ENCODE measurements at regions not wholly inside any gene's neighbourhood (a gene's known extent, or its start where the extent isn't known, plus 50 kb on each side); places are given as distances from the start of the nearest gene placed in this dataset.
A peak's percentile ranks its signal among the peaks of the same experiment; 100 is the strongest.

- TF ChIP-seq, protein P1, sequence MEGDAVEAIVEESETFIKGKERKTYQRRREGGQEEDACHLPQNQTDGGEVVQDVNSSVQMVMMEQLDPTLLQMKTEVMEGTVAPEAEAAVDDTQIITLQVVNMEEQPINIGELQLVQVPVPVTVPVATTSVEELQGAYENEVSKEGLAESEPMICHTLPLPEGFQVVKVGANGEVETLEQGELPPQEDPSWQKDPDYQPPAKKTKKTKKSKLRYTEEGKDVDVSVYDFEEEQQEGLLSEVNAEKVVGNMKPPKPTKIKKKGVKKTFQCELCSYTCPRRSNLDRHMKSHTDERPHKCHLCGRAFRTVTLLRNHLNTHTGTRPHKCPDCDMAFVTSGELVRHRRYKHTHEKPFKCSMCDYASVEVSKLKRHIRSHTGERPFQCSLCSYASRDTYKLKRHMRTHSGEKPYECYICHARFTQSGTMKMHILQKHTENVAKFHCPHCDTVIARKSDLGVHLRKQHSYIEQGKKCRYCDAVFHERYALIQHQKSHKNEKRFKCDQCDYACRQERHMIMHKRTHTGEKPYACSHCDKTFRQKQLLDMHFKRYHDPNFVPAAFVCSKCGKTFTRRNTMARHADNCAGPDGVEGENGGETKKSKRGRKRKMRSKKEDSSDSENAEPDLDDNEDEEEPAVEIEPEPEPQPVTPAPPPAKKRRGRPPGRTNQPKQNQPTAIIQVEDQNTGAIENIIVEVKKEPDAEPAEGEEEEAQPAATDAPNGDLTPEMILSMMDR (conservative IDR thresholded peaks at IDR 0.05; ENCODE audit: low read length) = no peak
- DNase-seq (ENCODE audit: low read depth) = no peak
- no peak overlapping the region for H3K4me3 ChIP-seq (ENCODE audit: low read length)
These were observed 54.9 kb upstream of the LCLAT1 start for GRCh38 chr2:30392097-30392496.

DNA sequence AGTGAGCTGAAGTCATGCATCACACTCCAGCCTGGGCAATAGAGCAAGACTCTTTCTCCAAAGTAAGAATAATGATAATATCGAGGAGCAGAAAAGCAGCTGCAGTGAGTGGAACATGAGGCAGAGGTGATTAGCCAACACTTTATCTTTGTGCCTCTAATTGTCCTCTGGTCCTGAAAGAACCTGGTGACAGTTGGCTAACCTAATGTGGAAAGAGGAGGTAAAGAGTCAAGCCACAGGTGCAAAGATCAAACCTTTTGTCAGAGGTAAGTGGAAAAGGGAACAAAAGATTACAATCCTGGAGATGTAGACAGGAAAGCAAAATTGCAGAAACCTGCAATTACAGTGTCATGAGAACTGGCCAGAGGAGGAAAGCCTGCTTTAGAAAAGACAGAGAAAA lies 53.5 kb upstream of the LCLAT1 start:
- no peak for DNase-seq (ENCODE audit: low read depth)
- TF ChIP-seq, protein P1 (conservative IDR thresholded peaks at IDR 0.05; ENCODE audit: low read length) = no peak
- H3K4me3 ChIP-seq (ENCODE audit: low read length) = no peak overlapping the region

DNA sequence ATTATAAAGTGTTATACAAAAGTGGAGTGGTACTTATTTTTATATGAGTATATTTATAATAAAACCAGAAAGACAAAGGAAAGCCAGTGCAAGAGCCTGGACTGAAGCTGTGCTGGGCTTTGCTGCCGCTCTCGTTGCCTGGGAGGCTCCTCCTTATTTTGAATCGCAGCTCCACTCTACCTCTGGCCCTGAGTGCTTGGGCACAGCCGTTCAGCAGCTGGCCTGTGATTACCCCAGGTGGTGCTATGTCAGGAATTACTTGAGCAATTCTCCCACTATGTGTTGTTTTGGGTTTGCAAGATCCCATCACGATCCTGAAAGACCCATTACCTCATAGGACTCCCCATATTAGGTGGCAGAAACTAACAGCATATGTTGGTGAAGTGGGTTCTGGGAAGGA lies 53.0 kb upstream of the LCLAT1 start:
- TF ChIP-seq, protein P1 (conservative IDR thresholded peaks at IDR 0.05; ENCODE audit: low read length) = no peak
- H3K4me3 ChIP-seq (ENCODE audit: low read length) = no peak overlapping the region
- peak; percentile 47 for DNase-seq (ENCODE audit: low read depth)

DNA sequence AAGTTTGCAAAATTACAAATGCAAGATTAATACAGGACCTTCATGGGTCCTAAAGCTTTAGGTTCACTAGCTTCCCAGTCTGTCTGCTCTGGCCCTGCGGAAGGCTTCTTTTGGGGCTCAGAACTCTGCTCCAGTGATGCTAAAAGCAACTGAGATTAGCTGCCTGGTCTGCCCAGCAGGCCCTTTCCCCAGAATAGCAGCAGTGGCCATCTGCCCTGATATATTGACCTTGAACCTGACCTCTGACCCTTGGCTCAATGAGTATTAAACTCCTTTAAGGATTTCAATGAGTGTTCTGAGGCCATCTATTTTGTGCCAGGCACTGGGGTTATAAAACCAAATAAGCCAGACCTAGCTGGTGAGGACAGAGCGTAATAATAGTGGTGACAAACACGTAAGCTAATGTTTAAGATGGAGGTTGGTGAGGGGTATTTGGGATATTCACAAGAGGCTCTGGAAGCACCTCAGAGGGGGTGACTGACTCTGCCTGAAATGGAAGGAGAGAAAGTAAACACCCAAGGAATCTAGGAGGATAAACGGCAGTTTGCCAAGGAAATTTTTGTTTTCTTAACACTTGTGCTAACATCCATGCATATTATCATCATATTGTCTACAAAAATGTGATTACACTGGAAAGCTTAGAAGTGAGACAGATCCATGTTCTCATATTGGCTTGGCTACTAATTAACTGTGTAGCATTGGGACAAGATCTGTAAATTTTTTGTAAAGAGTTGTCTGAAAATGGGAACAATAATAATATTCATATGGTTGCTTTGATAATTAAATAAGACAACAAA lies 50.4 kb upstream of the LCLAT1 start:
- TF ChIP-seq, protein P1 (conservative IDR thresholded peaks at IDR 0.05; ENCODE audit: low read length) = no peak
- H3K4me3 ChIP-seq (ENCODE audit: low read length) = no peak overlapping the region
- DNase-seq (ENCODE audit: low read depth) = no peak
